ENCODE measurements at regions not wholly inside any gene's neighbourhood (a gene's known extent, or its start where the extent isn't known, plus 50 kb on each side); places are given as distances from the start of the nearest gene placed in this dataset.
"Not testable (repeated sequence)": the region's sequence is repeated elsewhere in the genome, so short reads cannot be mapped to it uniquely, and the experiment has no call there.

GRCh38 chr15:98547741-98548138, 100.6 kb upstream of the IGF1R start:
- H3K27me3 Mint-ChIP-seq, result peaks cover 57% of the 10 kb centered on the region
- ATAC-seq (peak; percentile 47), DNase-seq (no peak)
- H3K4me1 Mint-ChIP-seq, result peaks cover 11% of the 10 kb centered on the region
- H3K27ac Mint-ChIP-seq, result no peak overlapping the region
- H3K36me3 Mint-ChIP-seq (ENCODE audit: low read depth), result no peaks in the 10 kb centered on the region
- H3K4me3 Mint-ChIP-seq, result peak overlapping the region; percentile 87
- H3K9me3 ChIP-seq (ENCODE audit: control insufficient read depth, low read length, poor library complexity, severe bottlenecking), result no peaks in the 10 kb centered on the region

- Mint-ChIP-seq H3K4me1 (peaks cover 11% of the 10 kb centered on the region), H3K27me3 (peaks cover 60% of the 10 kb centered on the region), H3K4me3 (peak overlapping the region; percentile 87), H3K36me3 (ENCODE audit: low read depth) (no peaks in the 10 kb centered on the region), H3K27ac (no peak overlapping the region)
- ATAC-seq (peak; percentile 49), DNase-seq (no peak)
- no peaks in the 10 kb centered on the region for H3K9me3 ChIP-seq (ENCODE audit: control insufficient read depth, low read length, poor library complexity, severe bottlenecking)
These were observed 100.0 kb upstream of the IGF1R start for GRCh38 chr15:98548139-98548971.

- Mint-ChIP-seq H3K4me1 (peaks cover 11% of the 10 kb centered on the region), H3K27me3 (peaks cover 58% of the 10 kb centered on the region), H3K36me3 (ENCODE audit: low read depth) (no peaks in the 10 kb centered on the region), H3K27ac (no peak overlapping the region), H3K4me3 (peak overlapping the region; percentile 87)
- no peaks in the 10 kb centered on the region for H3K9me3 ChIP-seq (ENCODE audit: control insufficient read depth, low read length, poor library complexity, severe bottlenecking)
- no peak for DNase-seq
- no peak for ATAC-seq
These were observed 99.3 kb upstream of the IGF1R start for GRCh38 chr15:98549003-98549402.

- no peak overlapping the region for H3K4me3 Mint-ChIP-seq
These were observed 98.6 kb upstream of the IGF1R start for GRCh38 chr15:98549741-98550140.

GRCh38 chr15:98550363-98550762, 98.0 kb upstream of the IGF1R start:
- ATAC-seq; H3K36me3 Mint-ChIP-seq (ENCODE audit: low read depth); H3K9me3 ChIP-seq (ENCODE audit: control insufficient read depth, low read length, poor library complexity, severe bottlenecking); H3K4me3 Mint-ChIP-seq; DNase-seq; H3K27ac Mint-ChIP-seq: not testable (repeated sequence)
- Mint-ChIP-seq H3K4me1 (peaks cover 11% of the 10 kb centered on the region), H3K27me3 (peaks cover 51% of the 10 kb centered on the region)

More at GRCh38 chr15:98549741-98550140, 98.6 kb upstream of the IGF1R start:
- peaks cover 11% of the 10 kb centered on the region for H3K4me1 Mint-ChIP-seq
- DNase-seq, result no peak
- H3K27ac Mint-ChIP-seq, result no peak overlapping the region
- no peaks in the 10 kb centered on the region for H3K9me3 ChIP-seq (ENCODE audit: control insufficient read depth, low read length, poor library complexity, severe bottlenecking)
- no peak for ATAC-seq
- H3K36me3 Mint-ChIP-seq (ENCODE audit: low read depth), result no peaks in the 10 kb centered on the region
- peaks cover 57% of the 10 kb centered on the region for H3K27me3 Mint-ChIP-seq

- Mint-ChIP-seq H3K36me3 (ENCODE audit: low read depth) (no peaks in the 10 kb centered on the region), H3K27me3 (peaks cover 34% of the 10 kb centered on the region), H3K4me3 (no peak overlapping the region), H3K4me1 (peaks cover 11% of the 10 kb centered on the region), H3K27ac (no peak overlapping the region)
- ATAC-seq, result no peak
- no peaks in the 10 kb centered on the region for H3K9me3 ChIP-seq (ENCODE audit: control insufficient read depth, low read length, poor library complexity, severe bottlenecking)
- DNase-seq, result no peak
These were observed 96.3 kb upstream of the IGF1R start for GRCh38 chr15:98551936-98552562.

GRCh38 chr15:98554272-98555172, 93.8 kb upstream of the IGF1R start:
- no peak overlapping the region for H3K27ac Mint-ChIP-seq
- ATAC-seq, result no peak

GRCh38 chr15:98555173-98555515, 93.2 kb upstream of the IGF1R start:
- no peak overlapping the region for H3K27ac Mint-ChIP-seq
- peaks cover 14% of the 10 kb centered on the region for H3K27me3 Mint-ChIP-seq
- no peak for DNase-seq
- H3K4me1 Mint-ChIP-seq, result no peaks in the 10 kb centered on the region
- no peaks in the 10 kb centered on the region for H3K9me3 ChIP-seq (ENCODE audit: control insufficient read depth, low read length, poor library complexity, severe bottlenecking)
- ATAC-seq, result no peak
- H3K36me3 Mint-ChIP-seq (ENCODE audit: low read depth), result no peaks in the 10 kb centered on the region
- no peak overlapping the region for H3K4me3 Mint-ChIP-seq

More at GRCh38 chr15:98554272-98555172, 93.8 kb upstream of the IGF1R start:
- H3K27me3 Mint-ChIP-seq, result peaks cover 11% of the 10 kb centered on the region
- H3K9me3 ChIP-seq (ENCODE audit: control insufficient read depth, low read length, poor library complexity, severe bottlenecking), result no peaks in the 10 kb centered on the region
- no peak overlapping the region for H3K4me3 Mint-ChIP-seq
- H3K36me3 Mint-ChIP-seq (ENCODE audit: low read depth), result no peaks in the 10 kb centered on the region
- H3K4me1 Mint-ChIP-seq, result no peaks in the 10 kb centered on the region
- no peak for DNase-seq

GRCh38 chr15:98556321-98556720, 92.0 kb upstream of the IGF1R start:
- H3K36me3 Mint-ChIP-seq (ENCODE audit: low read depth), result no peaks in the 10 kb centered on the region
- no peak overlapping the region for H3K27ac Mint-ChIP-seq
- H3K9me3 ChIP-seq (ENCODE audit: control insufficient read depth, low read length, poor library complexity, severe bottlenecking), result no peaks in the 10 kb centered on the region
- no peak overlapping the region for H3K4me3 Mint-ChIP-seq
- peaks cover 24% of the 10 kb centered on the region for H3K27me3 Mint-ChIP-seq
- H3K4me1 Mint-ChIP-seq, result no peaks in the 10 kb centered on the region
- ATAC-seq (no peak), DNase-seq (no peak)

GRCh38 chr15:98560338-98560737, 88.0 kb upstream of the IGF1R start:
- H3K4me3 Mint-ChIP-seq, result no peak overlapping the region
- no peaks in the 10 kb centered on the region for H3K4me1 Mint-ChIP-seq
- no peaks in the 10 kb centered on the region for H3K9me3 ChIP-seq (ENCODE audit: control insufficient read depth, low read length, poor library complexity, severe bottlenecking)
- ATAC-seq, result no peak
- H3K27me3 Mint-ChIP-seq, result peaks cover 39% of the 10 kb centered on the region
- peak overlapping the region; percentile 12 for H3K27ac Mint-ChIP-seq
- no peaks in the 10 kb centered on the region for H3K36me3 Mint-ChIP-seq (ENCODE audit: low read depth)
- no peak for DNase-seq

GRCh38 chr15:98561169-98561941, 87.0 kb upstream of the IGF1R start:
- ATAC-seq, result no peak

GRCh38 chr15:98562331-98562937, 85.9 kb upstream of the IGF1R start:
- ATAC-seq, result no peak
- no peaks in the 10 kb centered on the region for H3K9me3 ChIP-seq (ENCODE audit: control insufficient read depth, low read length, poor library complexity, severe bottlenecking)
- Mint-ChIP-seq H3K4me3 (no peak overlapping the region), H3K27ac (no peak overlapping the region), H3K27me3 (peaks cover 47% of the 10 kb centered on the region), H3K4me1 (no peaks in the 10 kb centered on the region), H3K36me3 (ENCODE audit: low read depth) (no peaks in the 10 kb centered on the region)
- DNase-seq, result no peak

More at GRCh38 chr15:98561169-98561941, 87.0 kb upstream of the IGF1R start:
- H3K36me3 Mint-ChIP-seq (ENCODE audit: low read depth), result no peaks in the 10 kb centered on the region
- H3K4me1 Mint-ChIP-seq, result no peaks in the 10 kb centered on the region
- no peak overlapping the region for H3K4me3 Mint-ChIP-seq
- H3K27ac Mint-ChIP-seq, result no peak overlapping the region
- H3K27me3 Mint-ChIP-seq, result peaks cover 41% of the 10 kb centered on the region
- no peak for DNase-seq
- no peaks in the 10 kb centered on the region for H3K9me3 ChIP-seq (ENCODE audit: control insufficient read depth, low read length, poor library complexity, severe bottlenecking)

Measured in T-helper 17 cell (primary cell).